Hepatocyte (in vitro differentiated cells): ENCODE measurements at regions not wholly inside any gene's neighbourhood (a gene's known extent, or its start where the extent isn't known, plus 50 kb on each side); places are given as distances from the start of the nearest gene placed in this dataset.

Experiments used
- CTCF ChIP-seq: fragments of 200-600 bp; sonication (generic); IDR thresholded peaks from 2 replicates; pipeline ENCODE4 v1.5.1; 2016; ENCODE audit warnings: antibody characterized with exemption, mild to moderate bottlenecking; ENCODE audit not compliant: poor library complexity
- EZH2 ChIP-seq: fragments of 200-600 bp; sonication (generic); IDR thresholded peaks from 2 replicates; pipeline ENCODE4 v1.6.1; 2016; ENCODE audit warnings: antibody characterized with exemption, mild to moderate bottlenecking, borderline replicate concordance
- EZH2phosphoT487 ChIP-seq: fragments of 200-600 bp; sonication (generic); IDR thresholded peaks from one replicate; pipeline ENCODE4 v1.6.1; 2018; ENCODE audit warnings: antibody characterized with exemption, mild to moderate bottlenecking, low read depth, moderate library complexity; ENCODE audit not compliant: unreplicated experiment, severe bottlenecking

- TF ChIP-seq EZH2phosphoT487: no peak
- no peak for TF ChIP-seq CTCF
- TF ChIP-seq EZH2: no peak
Measured at GRCh38 chr6:4318321-4318720, 182.9 kb upstream of the ECI2 start.
